Fibroblast of mammary gland (primary cell): ENCODE measurements at regions not wholly inside any gene's neighbourhood (a gene's known extent, or its start where the extent isn't known, plus 50 kb on each side); places are given as distances from the start of the nearest gene placed in this dataset.

Experiments used
- DNase-seq: peaks from one replicate; pipeline ENCODE4 v3.0.0-alpha.2; 2010; ENCODE audit warnings: low read depth
- H3K4me3 ChIP-seq: 2 replicates; pipeline ENCODE4 v1.5.1; 2011; ENCODE audit warnings: low read depth, mild to moderate bottlenecking, low read length, moderate library complexity; ENCODE audit not compliant: control insufficient read depth
- CTCF ChIP-seq: conservative IDR thresholded peaks from 2 replicates; pipeline ENCODE4 v1.5.1; 2011; ENCODE audit warnings: low read depth, low read length, inconsistent platforms; ENCODE audit not compliant: control insufficient read depth, insufficient read depth

- no peak for TF ChIP-seq CTCF
- no peak for DNase-seq
- no peak overlapping the region for H3K4me3 ChIP-seq
Observed at GRCh38 chr9:103978396-103978795, 115.7 kb upstream of the SMC2 start.

DNA sequence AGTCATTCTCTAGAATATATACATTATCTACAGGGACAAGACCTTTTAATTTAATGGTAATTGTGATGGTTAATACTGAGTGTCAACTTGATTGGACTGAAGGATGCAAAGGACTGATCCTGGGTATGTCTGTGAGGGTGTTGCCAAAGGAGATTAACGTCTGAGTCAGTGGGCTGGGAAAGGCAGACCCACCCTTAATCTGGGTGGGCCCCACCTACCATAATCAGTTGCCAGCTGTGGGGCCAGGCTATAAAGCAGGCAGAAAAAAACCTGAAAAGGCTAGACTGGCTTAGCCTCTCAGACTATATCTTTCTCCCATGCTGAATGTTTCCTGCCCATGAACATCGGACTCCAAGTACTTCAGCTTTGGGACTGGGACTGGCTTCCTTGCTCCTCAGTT is 112.2 kb upstream of the SMC2 start:
- DNase-seq, result no peak
- H3K4me3 ChIP-seq, result no peak overlapping the region
- TF ChIP-seq CTCF, result no peak

DNA sequence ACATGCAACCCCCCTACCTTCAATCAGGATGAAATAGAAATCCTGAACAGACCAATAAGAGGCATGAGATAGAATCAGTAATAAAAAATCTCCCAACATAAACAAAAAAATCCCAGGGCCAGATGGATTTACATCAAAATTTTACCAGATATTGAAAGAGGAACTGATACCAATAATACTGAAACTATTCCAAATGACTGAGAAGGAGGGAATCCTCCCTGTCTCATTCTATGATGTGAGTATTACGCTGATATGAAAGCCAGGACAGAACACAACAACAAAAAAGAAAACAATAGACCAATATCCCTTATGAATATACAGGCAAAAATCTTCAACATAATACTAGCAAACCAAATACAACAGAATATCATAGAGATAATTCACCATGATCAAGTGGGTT is 109.0 kb upstream of the SMC2 start:
- no peak for DNase-seq
- no peak for TF ChIP-seq CTCF
- no peak overlapping the region for H3K4me3 ChIP-seq

GRCh38 chr9:103988821-103989220 is 105.3 kb upstream of the SMC2 start:
- TF ChIP-seq CTCF, result no peak
- no peak overlapping the region for H3K4me3 ChIP-seq
- no peak for DNase-seq

- no peak for DNase-seq
- no peak overlapping the region for H3K4me3 ChIP-seq
- no peak for TF ChIP-seq CTCF
Observed at GRCh38 chr9:103990311-103990710, 103.8 kb upstream of the SMC2 start.

GRCh38 chr9:103991001-103991400 is 103.1 kb upstream of the SMC2 start:
- H3K4me3 ChIP-seq, result no peak overlapping the region
- DNase-seq, result no peak
- no peak for TF ChIP-seq CTCF

DNA sequence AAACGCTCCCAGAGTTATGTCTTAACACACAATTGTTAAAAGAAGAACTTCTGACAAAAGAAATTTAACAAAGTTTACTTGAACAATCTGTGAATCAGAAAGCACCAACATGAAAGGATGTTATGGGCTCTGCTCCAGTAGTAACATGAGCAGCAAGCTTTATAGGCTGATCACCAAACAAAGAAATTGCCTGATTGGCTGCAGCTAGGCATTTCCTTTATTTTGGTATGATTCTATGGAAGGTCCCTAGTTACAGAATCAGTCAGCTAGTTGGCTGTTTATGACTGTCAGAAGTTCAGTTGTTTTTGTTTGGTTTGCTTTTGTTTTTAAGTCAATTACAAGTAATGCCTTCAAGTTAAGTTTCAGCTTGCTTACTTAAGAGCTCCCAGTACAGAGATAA is 102.4 kb upstream of the SMC2 start:
- DNase-seq, result peak; percentile 56
- TF ChIP-seq CTCF, result no peak
- H3K4me3 ChIP-seq, result no peak overlapping the region
